Activated B cell treated with CpG ODN at 0.5 μM for 24 hours (primary cell): ENCODE measurements at regions not wholly inside any gene's neighbourhood (a gene's known extent, or its start where the extent isn't known, plus 50 kb on each side); places are given as distances from the start of the nearest gene placed in this dataset.

Source experiments
- ATAC-seq: fragments of 200-7000 bp; cut with Tn5 transposase; one replicate; pipeline ENCODE4 v1.10.0; 2021; ENCODE audit warnings: low read depth, mild to moderate bottlenecking, moderate library complexity
- CTCF ChIA-PET: fragments of 350-600 bp; sonication (Branson Sonifier 250); formaldehyde crosslinking; loops from one replicate; lab custom pipeline; 2021; ENCODE audit warnings: antibody characterized with exemption; lab: Charles Lee
- POLR2A ChIA-PET: fragments of 350-600 bp; sonication (Branson Sonifier 250); formaldehyde crosslinking; loops from one replicate; lab custom pipeline; 2021; ENCODE audit warnings: antibody characterized with exemption; lab: Charles Lee
- DNase-seq: peaks from one replicate; pipeline ENCODE4 v3.0.0; 2022
- H3K27ac Mint-ChIP-seq: one replicate; pipeline ENCODE4 v1.8.0; 2020; ENCODE audit warnings: mixed read lengths
- H3K27me3 Mint-ChIP-seq: one replicate; pipeline ENCODE4 v1.8.0; 2021; ENCODE audit warnings: mixed read lengths
- H3K36me3 Mint-ChIP-seq: one replicate; pipeline ENCODE4 v1.8.0; 2021; ENCODE audit warnings: low read depth, mixed read lengths
- H3K4me1 Mint-ChIP-seq: one replicate; pipeline ENCODE4 v1.8.0; 2021; ENCODE audit warnings: mixed read lengths
- H3K4me3 Mint-ChIP-seq: one replicate; pipeline ENCODE4 v1.8.0; 2020; ENCODE audit warnings: mild to moderate bottlenecking, mixed read lengths
- H3K9me3 Mint-ChIP-seq: one replicate; pipeline ENCODE4 v1.8.0; 2020; ENCODE audit warnings: mixed read lengths
- CTCF ChIP-seq: fragments of 200-600 bp; IDR thresholded peaks from one replicate; pipeline ENCODE4 v1.8.0; 2022; ENCODE audit warnings: antibody characterized with exemption, mild to moderate bottlenecking
- intact Hi-C: fragments of 100-400 bp; cut with micrococcal nuclease; formaldehyde crosslinking; loops from one replicate; pipeline ENCODE4 v1.15.1; 2024

GRCh38 chr16:85188822-85189672 is 76.8 kb upstream of the CIBAR2 start:
- CTCF ChIA-PET: no interaction called here
- Mint-ChIP-seq H3K27ac (no peak overlapping the region), H3K36me3 (peaks cover 1% of the 10 kb centered on the region), H3K27me3 (peaks cover 10% of the 10 kb centered on the region), H3K4me3 (no peak overlapping the region), H3K4me1 (no peaks in the 10 kb centered on the region), H3K9me3 (peaks cover 21% of the 10 kb centered on the region)
- intact Hi-C loops: no loop called here
- no peak for TF ChIP-seq CTCF
- DNase-seq (no peak), ATAC-seq (no peak)
- POLR2A ChIA-PET: no interaction called here

- Mint-ChIP-seq H3K27ac (no peak overlapping the region), H3K4me1 (no peaks in the 10 kb centered on the region), H3K36me3 (no peaks in the 10 kb centered on the region), H3K27me3 (peaks cover 7% of the 10 kb centered on the region), H3K4me3 (no peak overlapping the region), H3K9me3 (peaks cover 11% of the 10 kb centered on the region)
- no peak for TF ChIP-seq CTCF
- intact Hi-C loops: no loop called here
- POLR2A ChIA-PET: no interaction called here
- CTCF ChIA-PET: no interaction called here
- DNase-seq (no peak), ATAC-seq (no peak)
Measured at GRCh38 chr16:85190572-85190971, 78.3 kb upstream of the CIBAR2 start.

GRCh38 chr16:85191341-85191965 is 79.2 kb upstream of the CIBAR2 start:
- CTCF ChIA-PET: no interaction called here
- intact Hi-C loops: no loop called here

GRCh38 chr16:85192238-85193114 is 80.2 kb upstream of the CIBAR2 start:
- ChIA-PET CTCF (no interaction called here), POLR2A (no interaction called here)
- Mint-ChIP-seq H3K27me3 (peaks cover 7% of the 10 kb centered on the region), H3K36me3 (no peaks in the 10 kb centered on the region), H3K4me3 (no peak overlapping the region), H3K27ac (no peak overlapping the region), H3K9me3 (peaks cover 11% of the 10 kb centered on the region), H3K4me1 (no peaks in the 10 kb centered on the region)
- no peak for TF ChIP-seq CTCF
- intact Hi-C loops: no loop called here
- DNase-seq (no peak), ATAC-seq (no peak)

More at GRCh38 chr16:85191341-85191965, 79.2 kb upstream of the CIBAR2 start:
- TF ChIP-seq CTCF: no peak
- no peak for DNase-seq
- H3K4me3 Mint-ChIP-seq: no peak overlapping the region
- POLR2A ChIA-PET: no interaction called here
- no peak overlapping the region for H3K27ac Mint-ChIP-seq
- peaks cover 11% of the 10 kb centered on the region for H3K9me3 Mint-ChIP-seq
- no peaks in the 10 kb centered on the region for H3K36me3 Mint-ChIP-seq
- H3K4me1 Mint-ChIP-seq: no peaks in the 10 kb centered on the region
- ATAC-seq: no peak
- peaks cover 7% of the 10 kb centered on the region for H3K27me3 Mint-ChIP-seq

GRCh38 chr16:85193115-85193493 is 80.8 kb upstream of the CIBAR2 start:
- Mint-ChIP-seq H3K4me3 (no peak overlapping the region), H3K9me3 (peaks cover 11% of the 10 kb centered on the region), H3K27me3 (peaks cover 7% of the 10 kb centered on the region), H3K4me1 (no peaks in the 10 kb centered on the region), H3K36me3 (no peaks in the 10 kb centered on the region), H3K27ac (no peak overlapping the region)
- ChIA-PET CTCF (no interaction called here), POLR2A (no interaction called here)
- TF ChIP-seq CTCF: no peak
- intact Hi-C loops: no loop called here
- no peak for ATAC-seq
- no peak for DNase-seq
